Heart left ventricle (tissue), 13 donors: ENCODE measurements at regions not wholly inside any gene's neighbourhood (a gene's known extent, or its start where the extent isn't known, plus 50 kb on each side); places are given as distances from the start of the nearest gene placed in this dataset.

Experiments
- POLR2A ChIP-seq, 2 donors: fragments of 450-650 bp; IDR thresholded peaks; one replicate each; pipeline ENCODE4 v1.6.1; 2017; ENCODE audit warnings: antibody characterized with exemption in 2 of 2, mild to moderate bottlenecking in 2 of 2, moderate library complexity in 2 of 2
- TF ChIP-seq, protein P1 (sequence below), 12 donors: fragments of 200-600 bp; sonication (generic) in 4 of 12; IDR thresholded peaks; one replicate each; pipeline versions ENCODE4 v1.5.0 to v1.8.0; 2018 to 2022; ENCODE audit warnings: antibody characterized with exemption in 12 of 12, mild to moderate bottlenecking in 5 of 12
- donor health status: ischemic (EF 13 %, LVEDD 7.1; RV severe dilation, severe dysfunction).
- donor health status: DM: no; HTN: yes; CAD: no.
- donor health status: DM: no; HTN: no; CAD: no.
- donor health status: ischemic (EF 25% LVEDD 6.9; RV normal size, moderate dysfunction).
- donor health status: ischemic (EF 25% LVEDD 5.7; RV mildly dilated, moderate dysfunction).
- donor health status: ischemic (EF 35%, LVEDD 5.7; RV mildly dilated, moderate dysfunction).
- donor health status: nonischemic (EF 11% LVEDD 7.7; RV severe dilation, severe dysfunction).
- donor health status: DM: yes; HTN: yes; CAD: no.
- donor health status: PGD.
- donor health status: ischemic (EF 29% LVEDD 5.4; RV normal size, mild dysfunction).
- donor health status: nonischemic (EF 23%, LVEDD 6.1; RV moderate dilation, normal function).

DNA sequence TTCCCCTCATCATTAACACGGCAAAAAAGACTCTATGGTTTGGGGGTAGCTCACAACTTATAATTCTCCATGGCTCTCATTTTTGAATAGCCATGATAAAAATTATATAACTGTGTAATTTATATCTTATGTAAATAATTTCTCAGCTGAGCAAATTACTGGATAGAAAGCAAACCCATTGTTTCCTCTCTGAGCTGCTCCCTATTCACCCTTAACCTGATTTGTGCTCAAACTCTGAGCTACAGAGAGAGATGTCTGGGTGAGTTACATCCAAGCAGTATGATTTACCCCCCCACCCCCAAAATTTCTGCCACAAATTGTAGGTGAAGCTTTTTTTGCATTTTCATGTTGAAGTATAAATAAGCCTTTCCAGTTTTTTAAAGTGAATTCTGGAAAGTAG, 123.7 kb downstream of the TFCP2L1 start:
- no peak for TF ChIP-seq POLR2A (IDR thresholded peaks at IDR 0.05)
- TF ChIP-seq, protein P1, sequence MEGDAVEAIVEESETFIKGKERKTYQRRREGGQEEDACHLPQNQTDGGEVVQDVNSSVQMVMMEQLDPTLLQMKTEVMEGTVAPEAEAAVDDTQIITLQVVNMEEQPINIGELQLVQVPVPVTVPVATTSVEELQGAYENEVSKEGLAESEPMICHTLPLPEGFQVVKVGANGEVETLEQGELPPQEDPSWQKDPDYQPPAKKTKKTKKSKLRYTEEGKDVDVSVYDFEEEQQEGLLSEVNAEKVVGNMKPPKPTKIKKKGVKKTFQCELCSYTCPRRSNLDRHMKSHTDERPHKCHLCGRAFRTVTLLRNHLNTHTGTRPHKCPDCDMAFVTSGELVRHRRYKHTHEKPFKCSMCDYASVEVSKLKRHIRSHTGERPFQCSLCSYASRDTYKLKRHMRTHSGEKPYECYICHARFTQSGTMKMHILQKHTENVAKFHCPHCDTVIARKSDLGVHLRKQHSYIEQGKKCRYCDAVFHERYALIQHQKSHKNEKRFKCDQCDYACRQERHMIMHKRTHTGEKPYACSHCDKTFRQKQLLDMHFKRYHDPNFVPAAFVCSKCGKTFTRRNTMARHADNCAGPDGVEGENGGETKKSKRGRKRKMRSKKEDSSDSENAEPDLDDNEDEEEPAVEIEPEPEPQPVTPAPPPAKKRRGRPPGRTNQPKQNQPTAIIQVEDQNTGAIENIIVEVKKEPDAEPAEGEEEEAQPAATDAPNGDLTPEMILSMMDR (IDR thresholded peaks at IDR 0.05), result no peak
